ENCODE measurements at regions not wholly inside any gene's neighbourhood (a gene's known extent, or its start where the extent isn't known, plus 50 kb on each side); places are given as distances from the start of the nearest gene placed in this dataset.
A peak's percentile ranks its signal among the peaks of the same experiment; 100 is the strongest.
"Not testable (repeated sequence)": the region's sequence is repeated elsewhere in the genome, so short reads cannot be mapped to it uniquely, and the experiment has no call there.

GRCh38 chr2:132268977-132269523, 107.3 kb upstream of the ANKRD30BL start:
- H3K4me1 ChIP-seq (ENCODE audit: low read length): peaks cover 49% of the 10 kb centered on the region
- no peaks in the 10 kb centered on the region for H3K27me3 ChIP-seq (ENCODE audit: low read length)
- H2AFZ ChIP-seq (ENCODE audit: low read length): peak overlapping the region; percentile 45; the same call in 1 of the 2 replicates
- H3K36me3 ChIP-seq (ENCODE audit: insufficient read depth, low read length): no peaks in the 10 kb centered on the region
- H3K9me3 ChIP-seq (ENCODE audit: low read length): no peaks in the 10 kb centered on the region
- H3K79me2 ChIP-seq (ENCODE audit: low read length): no peaks in the 10 kb centered on the region
- peak overlapping the region; percentile 26; the same call in 1 of the 2 replicates for H3K4me3 ChIP-seq (ENCODE audit: low read length)
- peak overlapping the region; percentile 64 for H3K9ac ChIP-seq (ENCODE audit: low read length)
- peak overlapping the region; percentile 77 for H3K27ac ChIP-seq (ENCODE audit: low read length)
- no peaks in the 10 kb centered on the region for H4K20me1 ChIP-seq (ENCODE audit: insufficient read depth, low read depth, low read length)
- no peaks in the 10 kb centered on the region for H3K9me2 ChIP-seq (replicated peaks; ENCODE audit: insufficient read depth, low read length)
- peak; percentile 62 for DNase-seq
- H3K4me2 ChIP-seq (ENCODE audit: low read depth, low read length, poor library complexity, severe bottlenecking): peak overlapping the region; percentile 55

GRCh38 chr2:132270255-132270654, 108.5 kb upstream of the ANKRD30BL start:
- Histone ChIP-seq H4K20me1 (ENCODE audit: insufficient read depth, low read depth, low read length) (no peaks in the 10 kb centered on the region), H3K27ac (ENCODE audit: low read length) (peak overlapping the region; percentile 77), H3K9me3 (ENCODE audit: low read length) (no peaks in the 10 kb centered on the region), H3K27me3 (ENCODE audit: low read length) (no peaks in the 10 kb centered on the region), H3K9ac (ENCODE audit: low read length) (peak overlapping the region; percentile 64), H3K36me3 (ENCODE audit: insufficient read depth, low read length) (no peaks in the 10 kb centered on the region), H3K4me1 (ENCODE audit: low read length) (peaks cover 50% of the 10 kb centered on the region), H3K4me3 (ENCODE audit: low read length) (0 out of 2 replicates have a peak overlapping the region, but pooled peaks have one; percentile 34), H3K9me2 (replicated peaks; ENCODE audit: insufficient read depth, low read length) (no peaks in the 10 kb centered on the region), H3K4me2 (ENCODE audit: low read depth, low read length, poor library complexity, severe bottlenecking) (peak overlapping the region; percentile 38), H3K79me2 (ENCODE audit: low read length) (no peaks in the 10 kb centered on the region), H2AFZ (ENCODE audit: low read length) (no peak overlapping the region)
- no peak for DNase-seq

- DNase-seq: peak; percentile 51
- Histone ChIP-seq H3K9me3 (ENCODE audit: low read length) (no peaks in the 10 kb centered on the region), H2AFZ (ENCODE audit: low read length) (no peak overlapping the region), H3K27ac (ENCODE audit: low read length) (peak overlapping the region; percentile 77), H3K4me3 (ENCODE audit: low read length) (no peak overlapping the region), H3K27me3 (ENCODE audit: low read length) (no peaks in the 10 kb centered on the region), H3K9me2 (replicated peaks; ENCODE audit: insufficient read depth, low read length) (no peaks in the 10 kb centered on the region), H3K4me2 (ENCODE audit: low read depth, low read length, poor library complexity, severe bottlenecking) (peak overlapping the region; percentile 38), H4K20me1 (ENCODE audit: insufficient read depth, low read depth, low read length) (no peaks in the 10 kb centered on the region), H3K4me1 (ENCODE audit: low read length) (peaks cover 58% of the 10 kb centered on the region), H3K36me3 (ENCODE audit: insufficient read depth, low read length) (no peaks in the 10 kb centered on the region), H3K79me2 (ENCODE audit: low read length) (no peaks in the 10 kb centered on the region), H3K9ac (ENCODE audit: low read length) (peak overlapping the region; percentile 64)
Measured at GRCh38 chr2:132270981-132271546, 109.3 kb upstream of the ANKRD30BL start.

- not testable (repeated sequence) for H3K9me3 ChIP-seq (ENCODE audit: low read length); H3K4me2 ChIP-seq (ENCODE audit: low read depth, low read length, poor library complexity, severe bottlenecking); H3K9me2 ChIP-seq (replicated peaks; ENCODE audit: insufficient read depth, low read length); H3K79me2 ChIP-seq (ENCODE audit: low read length); H3K9ac ChIP-seq (ENCODE audit: low read length); H3K36me3 ChIP-seq (ENCODE audit: insufficient read depth, low read length); H3K27me3 ChIP-seq (ENCODE audit: low read length); H2AFZ ChIP-seq (ENCODE audit: low read length); H3K4me3 ChIP-seq (ENCODE audit: low read length); H4K20me1 ChIP-seq (ENCODE audit: insufficient read depth, low read depth, low read length)
- peak overlapping the region; percentile 77; the same call in 1 of the 2 replicates for H3K27ac ChIP-seq (ENCODE audit: low read length)
- peaks cover 61% of the 10 kb centered on the region for H3K4me1 ChIP-seq (ENCODE audit: low read length)
- peak; percentile 25 for DNase-seq
Measured at GRCh38 chr2:132271794-132272193, 110.0 kb upstream of the ANKRD30BL start.

- Histone ChIP-seq H3K4me2 (ENCODE audit: low read depth, low read length, poor library complexity, severe bottlenecking) (no peak overlapping the region), H3K4me3 (ENCODE audit: low read length) (no peak overlapping the region), H3K9me2 (replicated peaks; ENCODE audit: insufficient read depth, low read length) (no peaks in the 10 kb centered on the region), H3K36me3 (ENCODE audit: insufficient read depth, low read length) (no peaks in the 10 kb centered on the region), H3K4me1 (ENCODE audit: low read length) (peaks cover 59% of the 10 kb centered on the region), H2AFZ (ENCODE audit: low read length) (no peak overlapping the region), H3K27me3 (ENCODE audit: low read length) (no peaks in the 10 kb centered on the region), H3K27ac (ENCODE audit: low read length) (peak overlapping the region; percentile 26; the same call in 1 of the 2 replicates), H3K9me3 (ENCODE audit: low read length) (no peaks in the 10 kb centered on the region), H3K79me2 (ENCODE audit: low read length) (no peaks in the 10 kb centered on the region), H3K9ac (ENCODE audit: low read length) (no peak overlapping the region), H4K20me1 (ENCODE audit: insufficient read depth, low read depth, low read length) (no peaks in the 10 kb centered on the region)
- peak; percentile 41 for DNase-seq
Measured at GRCh38 chr2:132272713-132273112, 111.0 kb upstream of the ANKRD30BL start.

GRCh38 chr2:132273585-132273984, 111.8 kb upstream of the ANKRD30BL start:
- not testable (repeated sequence) for H3K4me2 ChIP-seq (ENCODE audit: low read depth, low read length, poor library complexity, severe bottlenecking); H2AFZ ChIP-seq (ENCODE audit: low read length); H3K27me3 ChIP-seq (ENCODE audit: low read length); H3K27ac ChIP-seq (ENCODE audit: low read length); H3K9me2 ChIP-seq (replicated peaks; ENCODE audit: insufficient read depth, low read length); H3K36me3 ChIP-seq (ENCODE audit: insufficient read depth, low read length); H4K20me1 ChIP-seq (ENCODE audit: insufficient read depth, low read depth, low read length); H3K79me2 ChIP-seq (ENCODE audit: low read length); H3K9me3 ChIP-seq (ENCODE audit: low read length); H3K4me3 ChIP-seq (ENCODE audit: low read length); H3K9ac ChIP-seq (ENCODE audit: low read length); DNase-seq
- peaks cover 54% of the 10 kb centered on the region for H3K4me1 ChIP-seq (ENCODE audit: low read length)

GRCh38 chr2:132274000-132274399, 112.2 kb upstream of the ANKRD30BL start:
- no peaks in the 10 kb centered on the region for H3K36me3 ChIP-seq (ENCODE audit: insufficient read depth, low read length)
- peak; percentile 30 for DNase-seq

GRCh38 chr2:132275396-132275795, 113.6 kb upstream of the ANKRD30BL start:
- DNase-seq: no peak
- no peaks in the 10 kb centered on the region for H3K79me2 ChIP-seq (ENCODE audit: low read length)
- no peak overlapping the region; the same call in 1 of the 2 replicates for H3K9ac ChIP-seq (ENCODE audit: low read length)
- H3K27ac ChIP-seq (ENCODE audit: low read length): peak overlapping the region; percentile 97
- no peaks in the 10 kb centered on the region for H3K27me3 ChIP-seq (ENCODE audit: low read length)
- H3K9me2 ChIP-seq (replicated peaks; ENCODE audit: insufficient read depth, low read length): no peaks in the 10 kb centered on the region
- H3K36me3 ChIP-seq (ENCODE audit: insufficient read depth, low read length): no peaks in the 10 kb centered on the region
- no peak overlapping the region for H3K4me3 ChIP-seq (ENCODE audit: low read length)
- H3K4me2 ChIP-seq (ENCODE audit: low read depth, low read length, poor library complexity, severe bottlenecking): no peak overlapping the region
- H2AFZ ChIP-seq (ENCODE audit: low read length): no peak overlapping the region
- H3K9me3 ChIP-seq (ENCODE audit: low read length): peaks cover 7% of the 10 kb centered on the region; the same call in 1 of the 2 replicates
- peaks cover 36% of the 10 kb centered on the region for H3K4me1 ChIP-seq (ENCODE audit: low read length)
- no peaks in the 10 kb centered on the region for H4K20me1 ChIP-seq (ENCODE audit: insufficient read depth, low read depth, low read length)

More at GRCh38 chr2:132274000-132274399, 112.2 kb upstream of the ANKRD30BL start:
- H4K20me1 ChIP-seq (ENCODE audit: insufficient read depth, low read depth, low read length): no peaks in the 10 kb centered on the region
- H3K4me3 ChIP-seq (ENCODE audit: low read length): no peak overlapping the region
- H3K9me3 ChIP-seq (ENCODE audit: low read length): peaks cover 6% of the 10 kb centered on the region; the same call in 1 of the 2 replicates
- no peak overlapping the region for H3K9ac ChIP-seq (ENCODE audit: low read length)
- peak overlapping the region; percentile 97 for H3K27ac ChIP-seq (ENCODE audit: low read length)
- no peaks in the 10 kb centered on the region for H3K79me2 ChIP-seq (ENCODE audit: low read length)
- no peak overlapping the region for H3K4me2 ChIP-seq (ENCODE audit: low read depth, low read length, poor library complexity, severe bottlenecking)
- H3K4me1 ChIP-seq (ENCODE audit: low read length): peaks cover 50% of the 10 kb centered on the region
- no peaks in the 10 kb centered on the region for H3K27me3 ChIP-seq (ENCODE audit: low read length)
- H3K9me2 ChIP-seq (replicated peaks; ENCODE audit: insufficient read depth, low read length): no peaks in the 10 kb centered on the region
- no peak overlapping the region for H2AFZ ChIP-seq (ENCODE audit: low read length)
